Muscle of back (tissue), 3 donors: ENCODE measurements at regions not wholly inside any gene's neighbourhood (a gene's known extent, or its start where the extent isn't known, plus 50 kb on each side); places are given as distances from the start of the nearest gene placed in this dataset.

Source experiments
- DNase-seq, 3 donors: peaks; one replicate each; pipeline versions ENCODE4 v3.0.0 to v3.0.0-alpha.2; 2013

DNA sequence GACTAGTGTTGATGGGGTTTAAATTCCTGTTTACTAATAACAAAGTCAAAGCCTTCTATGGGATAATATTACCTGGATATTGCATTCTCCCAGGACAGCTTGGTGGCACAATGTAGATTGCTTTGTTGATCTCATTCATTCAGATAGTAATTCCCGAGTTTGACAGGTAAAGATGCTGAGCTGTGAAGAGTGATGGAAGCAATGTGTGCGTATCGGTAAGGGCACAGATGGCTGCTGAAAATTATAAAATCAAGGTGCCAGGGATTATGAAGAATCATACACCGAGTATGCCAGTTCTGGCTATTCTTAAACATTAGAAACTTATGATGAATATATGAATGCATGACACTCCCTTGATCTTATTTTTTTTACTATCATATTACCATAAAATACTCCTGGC lies 100.6 kb upstream of the CNTNAP4 start:
- no peak for DNase-seq

DNA sequence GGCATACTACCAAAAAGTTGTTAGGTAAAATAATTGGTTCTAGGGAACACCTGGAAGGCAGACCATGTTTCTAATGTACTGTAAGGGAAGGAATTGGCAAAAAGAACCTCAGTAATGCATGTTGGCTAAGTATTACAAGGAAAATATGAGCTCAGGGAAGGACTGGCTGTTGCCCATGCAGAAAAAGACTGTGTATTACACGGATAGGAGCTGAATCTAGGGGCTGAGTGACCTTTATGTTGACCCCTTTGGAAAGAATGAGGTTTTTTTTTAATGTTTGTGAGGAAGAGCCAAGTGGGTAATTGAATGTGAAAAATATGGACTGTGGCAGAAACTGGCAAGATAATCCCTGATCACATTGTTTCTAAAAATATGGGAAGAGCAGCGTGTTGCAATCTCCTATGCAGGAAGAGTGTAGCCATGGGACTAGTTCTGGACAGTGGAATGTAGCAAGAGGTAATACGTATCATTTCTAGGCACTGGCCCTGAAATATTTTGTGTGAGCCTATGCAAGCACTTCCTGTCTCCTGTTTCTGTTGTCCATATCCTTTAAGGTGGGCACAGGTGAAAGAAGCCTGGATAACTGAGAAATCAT lies 95.1 kb upstream of the CNTNAP4 start:
- peak; percentile 8 to 61 (median 49) for DNase-seq

DNA sequence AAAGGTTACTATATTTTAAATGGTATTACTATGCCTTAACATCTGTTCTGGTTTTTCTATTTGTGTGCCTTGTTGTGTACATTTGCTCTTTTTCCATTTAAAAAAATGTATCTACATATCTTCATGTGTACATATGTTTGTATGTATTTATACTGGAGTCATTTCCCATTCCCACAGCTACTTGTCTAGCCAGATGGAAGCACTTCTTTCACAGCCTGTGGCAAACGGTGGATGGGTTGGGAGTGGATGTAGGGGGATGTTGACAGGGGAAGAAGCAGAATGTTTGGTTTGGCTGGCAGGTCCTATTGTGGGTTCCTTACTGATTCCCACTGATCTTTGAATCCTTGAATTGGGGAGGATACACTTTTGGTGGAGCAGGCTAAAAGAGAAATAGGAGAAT lies 93.6 kb upstream of the CNTNAP4 start:
- DNase-seq, result no peak

DNA sequence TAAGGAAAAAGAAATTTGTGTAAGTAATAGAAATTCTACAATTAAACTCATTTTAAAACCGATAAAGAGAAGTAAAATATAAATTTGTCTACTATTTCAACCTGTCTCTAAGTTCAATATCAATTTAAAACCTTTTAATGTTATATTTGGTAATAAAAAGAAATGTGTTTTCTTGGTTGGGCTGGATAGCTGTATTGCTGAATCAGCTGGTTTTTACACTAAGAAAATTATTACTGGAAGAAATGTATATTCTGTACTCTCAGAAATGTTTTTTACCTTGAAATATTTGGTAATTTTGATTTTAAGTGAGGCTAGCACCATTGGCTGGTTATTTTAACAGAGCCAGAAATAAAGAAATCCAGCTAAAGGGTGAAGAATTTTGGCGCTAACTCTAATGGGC lies 87.1 kb upstream of the CNTNAP4 start:
- no peak for DNase-seq

DNA sequence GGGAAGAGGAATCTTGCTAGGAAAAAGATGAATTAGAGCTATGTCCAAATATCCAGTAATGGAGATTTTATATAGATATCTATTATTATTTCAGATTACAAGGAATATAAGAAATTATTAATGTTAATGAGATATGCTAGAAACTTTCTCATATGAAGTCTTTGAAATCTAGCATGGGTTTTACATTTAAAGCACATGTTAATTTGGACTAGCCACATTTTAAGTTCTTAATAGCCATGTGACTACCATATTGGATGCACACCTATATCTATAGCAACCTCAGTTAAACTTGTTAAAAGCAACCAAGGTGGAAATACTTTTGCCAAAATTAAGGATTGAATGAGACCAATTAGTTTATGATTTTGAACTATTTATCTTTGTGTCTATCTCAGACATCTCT lies 86.7 kb upstream of the CNTNAP4 start:
- DNase-seq, result no peak

DNA sequence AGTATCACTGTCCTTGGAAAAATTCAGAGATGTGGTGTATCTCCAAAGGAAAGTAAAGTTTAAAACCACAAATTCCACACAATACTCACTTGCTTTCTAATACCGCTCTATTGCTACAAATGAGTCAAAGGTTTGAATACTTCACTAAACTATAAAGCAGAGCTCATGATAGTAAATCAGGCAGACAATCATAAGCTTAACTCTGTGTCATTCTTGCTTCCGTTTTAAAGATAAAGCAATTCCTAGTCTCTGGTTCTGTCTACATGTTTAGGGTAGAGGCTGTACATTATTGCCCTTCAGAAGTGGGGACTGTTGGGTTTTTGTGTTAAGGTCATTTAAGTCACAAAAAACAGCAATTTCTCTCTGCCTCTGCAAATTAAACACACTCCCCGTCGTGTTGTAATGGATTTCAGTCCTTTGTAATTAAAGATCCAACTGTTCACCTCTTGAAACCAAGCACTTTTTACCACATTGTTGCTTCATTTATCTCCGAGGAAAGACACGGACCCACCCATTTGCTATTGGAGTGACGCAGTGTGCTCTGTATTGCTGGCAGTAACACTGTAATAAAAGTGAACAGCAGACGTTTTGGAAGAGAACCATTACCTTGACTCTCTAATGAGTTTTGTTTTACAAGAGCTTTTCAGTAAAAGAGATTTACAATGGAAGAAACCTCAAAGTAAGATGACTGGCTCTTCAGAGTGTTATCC lies 83.1 kb upstream of the CNTNAP4 start:
- DNase-seq, result peak in 1 of 3 donors; percentile 55

DNA sequence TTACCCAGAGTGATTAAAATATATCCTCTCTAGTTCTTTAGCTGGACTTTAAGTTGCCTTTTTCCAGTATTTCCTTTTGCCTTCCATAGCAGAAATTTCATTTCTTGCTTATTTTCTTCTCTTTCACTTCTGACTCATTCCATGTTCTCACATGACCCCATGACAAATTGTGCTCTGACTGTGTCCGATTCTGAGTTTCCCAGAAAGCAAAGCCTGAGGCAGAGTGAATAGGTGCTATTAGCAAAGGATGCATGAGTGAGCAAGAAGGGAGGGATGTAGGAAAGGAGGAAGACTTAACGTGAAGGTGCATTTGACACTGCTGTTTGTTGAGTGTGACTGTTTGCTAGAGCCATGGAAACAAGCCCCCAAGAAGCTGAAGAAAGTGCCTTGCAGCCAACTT lies 82.6 kb upstream of the CNTNAP4 start:
- peak in 1 of 3 donors; percentile 76 for DNase-seq

DNA sequence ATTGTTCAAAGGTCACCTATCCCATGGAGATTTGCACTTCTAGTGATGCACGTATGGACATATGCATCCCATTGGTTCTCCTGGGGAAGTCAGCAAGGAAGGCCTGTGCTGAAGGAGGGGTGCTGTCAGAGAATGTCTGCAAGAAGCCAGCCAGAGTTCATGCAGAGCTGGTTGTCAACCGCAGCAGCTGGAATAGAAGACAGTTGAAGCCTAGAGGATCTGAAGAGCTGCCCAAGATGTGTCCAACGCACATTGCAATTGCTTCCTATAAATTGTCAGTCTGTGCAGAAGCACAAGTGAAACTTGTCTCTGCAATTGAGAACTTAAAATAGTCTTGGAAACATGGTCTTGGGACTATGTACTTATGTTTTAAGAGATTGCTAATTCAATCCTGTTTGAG lies 82.1 kb upstream of the CNTNAP4 start:
- DNase-seq, result no peak

DNA sequence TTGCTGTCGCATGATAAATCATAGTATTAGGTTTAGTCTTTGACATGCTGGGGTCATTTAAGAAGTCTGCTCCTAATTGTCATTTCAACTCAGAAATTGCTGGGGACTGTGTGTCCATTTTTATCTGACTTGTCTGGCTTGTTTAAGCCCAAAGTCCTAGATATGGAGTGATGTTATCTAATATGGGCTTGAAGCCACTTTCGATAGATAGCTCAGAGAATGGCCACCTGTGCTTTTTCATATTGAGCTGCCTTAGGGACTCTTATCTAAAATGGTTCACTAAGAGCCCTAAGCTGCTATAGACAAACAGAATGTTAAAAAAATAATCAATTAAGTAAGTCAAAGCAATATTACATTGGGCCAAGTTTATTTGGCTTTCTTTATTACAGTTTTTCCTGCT lies 81.6 kb upstream of the CNTNAP4 start:
- no peak for DNase-seq

DNA sequence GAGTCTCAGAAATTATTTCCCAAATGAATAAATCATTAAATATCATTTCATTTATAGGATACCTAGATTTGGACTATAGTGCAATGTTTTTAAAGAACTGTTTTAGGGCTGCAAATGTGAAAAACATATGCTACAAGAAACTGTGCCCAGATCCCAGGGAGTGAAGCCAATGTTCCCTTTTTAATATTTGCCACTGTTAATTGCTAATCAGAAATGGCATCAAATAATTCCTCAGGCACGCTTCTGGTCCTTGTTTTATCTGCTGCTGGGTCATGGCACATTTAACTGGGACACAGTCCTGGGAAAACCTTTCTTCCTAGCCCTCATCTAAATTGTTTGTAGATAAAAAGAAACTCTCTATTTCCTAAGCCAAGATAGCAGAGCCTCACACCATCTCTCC lies 79.3 kb upstream of the CNTNAP4 start:
- DNase-seq, result no peak

DNA sequence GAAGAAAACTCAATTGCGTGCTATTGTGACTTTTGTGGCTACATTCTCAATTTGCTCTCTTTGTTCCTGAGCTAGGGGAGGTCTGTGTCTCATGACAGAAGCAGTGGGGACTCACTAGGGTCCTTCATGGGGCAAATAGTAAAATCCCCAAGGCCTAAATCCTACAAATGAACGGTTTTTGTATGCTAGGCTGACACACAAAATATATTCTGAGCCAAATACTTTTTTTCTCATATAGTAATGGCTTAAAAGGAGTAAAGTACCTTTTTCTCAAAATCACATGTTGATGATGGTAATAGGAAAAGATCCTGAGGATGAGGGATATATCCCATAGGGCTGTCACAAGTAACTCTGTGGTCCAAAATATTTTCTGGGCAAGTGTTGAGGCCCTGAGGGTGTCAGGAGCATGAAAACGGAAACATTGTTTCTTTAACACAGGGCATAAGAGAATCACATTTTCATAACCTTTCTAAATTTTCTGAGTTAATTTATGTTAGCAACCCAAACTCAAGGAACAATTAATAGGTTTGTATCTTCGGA lies 77.5 kb upstream of the CNTNAP4 start:
- DNase-seq, result peak in 1 of 3 donors; percentile 51

DNA sequence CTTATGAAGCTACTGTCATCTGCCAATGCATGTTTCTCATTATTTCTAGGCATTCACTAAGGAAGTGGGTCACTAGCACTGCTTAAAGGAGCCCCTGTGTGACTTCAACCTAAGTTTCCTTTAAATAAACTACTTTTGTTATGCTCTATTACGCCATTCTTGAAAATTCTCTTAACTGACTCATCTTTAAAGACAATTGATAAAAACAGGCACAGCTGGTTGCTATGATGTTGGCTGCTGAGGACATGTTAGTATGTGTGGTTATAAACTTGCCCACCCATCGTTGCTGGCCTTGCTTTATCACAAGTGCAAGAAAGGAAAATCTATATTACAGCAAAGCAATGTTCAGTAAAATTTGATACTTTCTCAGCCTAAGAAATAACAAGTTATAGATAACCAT lies 75.8 kb upstream of the CNTNAP4 start:
- DNase-seq, result no peak

DNA sequence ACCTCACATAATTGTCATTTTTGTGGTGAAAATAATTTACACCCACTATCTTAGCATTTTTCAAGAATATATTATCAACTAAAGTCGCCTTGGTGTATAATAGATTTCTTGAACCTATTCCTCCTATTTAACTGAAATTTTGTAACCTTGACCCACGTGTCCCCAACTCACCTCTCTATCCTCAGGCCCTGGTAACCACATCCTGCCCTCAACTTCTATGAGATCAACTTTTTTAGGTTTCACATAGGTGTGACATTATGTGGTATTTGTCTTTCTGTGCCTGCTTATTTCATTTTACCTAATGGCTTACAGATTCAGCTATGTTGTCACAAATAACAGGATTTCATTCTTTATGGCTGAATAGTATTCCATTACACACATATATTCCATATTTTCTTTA lies 73.0 kb upstream of the CNTNAP4 start:
- DNase-seq, result no peak

DNA sequence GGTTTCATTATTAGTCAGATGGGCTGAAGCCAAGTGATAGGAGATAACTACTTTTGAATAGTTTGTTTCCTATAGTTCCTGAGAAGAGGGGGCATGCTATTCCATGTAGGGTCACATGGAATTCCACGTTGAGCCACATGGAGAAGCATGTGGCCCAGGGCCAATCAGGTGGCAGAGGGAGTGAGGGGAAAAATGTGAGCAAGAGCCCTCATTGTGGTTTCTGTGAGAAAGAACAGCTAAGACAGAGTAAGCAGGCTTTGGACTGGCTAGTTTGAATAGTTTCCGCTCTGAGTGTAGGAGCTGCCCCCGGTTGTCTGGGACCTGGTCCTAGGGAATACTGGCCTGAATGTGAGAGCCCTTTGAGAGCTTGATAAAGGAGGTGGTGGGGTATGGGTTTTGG lies 69.9 kb upstream of the CNTNAP4 start:
- no peak for DNase-seq

DNA sequence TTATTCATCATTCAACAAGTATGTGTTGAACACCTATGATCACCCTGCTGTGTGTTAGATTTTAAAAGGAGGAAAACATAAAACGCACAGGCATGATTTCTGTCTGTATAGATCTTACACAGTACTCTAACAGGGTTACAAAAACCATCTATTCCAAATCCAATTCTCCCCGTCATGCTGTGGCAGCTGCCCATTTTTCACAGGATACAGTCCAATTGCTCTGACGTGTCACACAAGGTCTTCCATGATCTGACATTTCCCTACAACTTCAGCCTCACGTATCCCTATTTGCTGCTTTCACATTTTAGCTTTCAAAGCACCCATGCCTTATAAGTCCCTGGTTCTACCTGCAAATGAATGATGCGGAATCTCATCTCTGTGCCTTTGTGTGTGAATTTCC lies 67.0 kb upstream of the CNTNAP4 start:
- peak in 1 of 3 donors; percentile 57 for DNase-seq

DNA sequence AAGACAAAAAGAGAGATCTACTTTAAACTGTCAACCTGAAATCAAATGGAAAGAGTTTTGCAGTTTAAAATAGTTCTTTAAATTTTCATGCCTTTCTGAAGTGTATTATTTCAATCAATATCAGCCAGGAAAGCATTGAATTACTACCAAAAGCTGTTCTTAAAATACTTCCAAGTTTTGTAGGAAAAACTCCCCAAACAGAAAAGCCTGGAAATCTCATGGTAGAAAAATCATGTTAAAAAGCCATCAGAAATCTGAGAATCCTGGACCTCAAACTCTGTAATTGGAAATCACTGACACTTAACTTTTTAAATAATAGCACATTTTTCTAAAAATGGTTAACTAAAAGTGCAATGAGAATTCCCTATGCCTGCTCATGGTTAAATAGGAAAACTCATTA lies 63.3 kb upstream of the CNTNAP4 start:
- peak in 2 of 3 donors; percentile 56 to 70 for DNase-seq

DNA sequence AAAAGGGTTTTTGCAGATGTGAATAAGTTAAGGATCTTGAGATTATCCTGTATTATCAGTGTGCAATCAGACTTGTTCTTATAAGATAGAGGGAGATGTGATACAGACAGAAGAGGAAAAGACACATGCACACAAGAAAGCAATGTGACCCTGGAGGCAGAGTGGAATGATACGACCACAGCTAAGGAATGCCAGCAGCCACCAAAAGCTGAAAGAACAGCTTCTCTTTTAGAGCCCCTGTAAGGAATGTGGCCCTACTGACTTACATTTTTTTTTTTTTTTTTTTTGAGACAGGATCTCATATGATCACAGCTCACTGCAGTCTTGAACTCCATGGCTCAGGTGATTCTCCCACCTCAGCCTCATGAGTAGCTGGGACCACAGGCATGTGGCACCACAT lies 62.3 kb upstream of the CNTNAP4 start:
- no peak for DNase-seq

DNA sequence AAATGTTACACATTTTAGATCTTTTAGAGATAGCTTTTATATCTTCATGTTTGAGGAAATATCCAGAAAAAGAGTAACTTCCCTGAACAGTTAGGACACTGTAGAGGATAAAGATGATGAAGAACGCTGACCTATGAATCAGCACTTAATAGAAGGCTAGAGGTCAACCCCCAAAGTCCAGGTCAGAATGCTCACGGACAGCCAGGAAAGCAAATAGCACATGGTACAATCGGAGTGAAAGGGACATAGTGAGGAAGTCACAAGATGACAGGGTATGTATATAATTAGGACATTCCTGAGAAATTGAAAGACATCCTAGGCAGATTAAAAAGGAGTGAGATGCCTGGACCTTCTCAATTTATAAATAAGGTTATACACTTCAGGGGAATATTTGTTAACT lies 55.1 kb upstream of the CNTNAP4 start:
- DNase-seq, result no peak

DNA sequence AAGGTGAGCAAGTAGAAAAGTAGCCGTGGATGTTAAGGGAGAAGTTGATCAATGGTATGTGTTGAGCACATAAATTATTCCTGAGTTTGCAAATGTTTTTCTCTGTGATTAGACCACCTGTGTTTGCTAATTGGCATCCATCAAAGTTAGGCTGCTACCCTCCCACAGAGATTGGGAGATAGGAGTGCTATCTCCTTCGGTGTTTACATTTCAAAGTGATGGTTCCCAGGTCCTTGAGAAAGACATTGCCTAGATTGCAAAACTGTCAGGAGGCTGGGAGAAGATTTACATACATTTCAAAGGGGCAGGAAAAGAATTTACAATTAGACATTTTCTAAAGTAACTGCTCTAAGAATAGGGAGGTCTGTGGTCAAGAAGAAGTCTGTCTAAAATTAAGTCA lies 54.3 kb upstream of the CNTNAP4 start:
- DNase-seq, result no peak

DNA sequence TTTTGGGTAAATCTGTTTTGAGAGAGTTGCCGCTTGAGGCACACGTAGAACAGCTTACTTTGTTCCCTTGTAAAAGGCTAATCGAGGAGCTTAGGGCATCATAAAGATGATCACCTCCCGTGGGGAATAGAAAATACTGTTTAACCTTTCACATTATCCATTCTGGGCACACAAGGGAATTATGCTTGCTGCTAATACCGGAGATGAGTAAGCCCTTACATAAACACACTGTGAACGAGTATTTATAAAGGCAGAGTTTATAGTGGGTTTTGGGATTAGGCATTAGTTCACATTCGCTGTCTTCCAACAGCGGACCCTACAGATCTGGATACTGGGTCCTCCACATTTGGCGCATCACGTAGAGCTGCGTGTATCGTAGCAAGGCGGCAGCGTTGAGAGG lies 51.2 kb upstream of the CNTNAP4 start:
- DNase-seq, result no peak

DNA sequence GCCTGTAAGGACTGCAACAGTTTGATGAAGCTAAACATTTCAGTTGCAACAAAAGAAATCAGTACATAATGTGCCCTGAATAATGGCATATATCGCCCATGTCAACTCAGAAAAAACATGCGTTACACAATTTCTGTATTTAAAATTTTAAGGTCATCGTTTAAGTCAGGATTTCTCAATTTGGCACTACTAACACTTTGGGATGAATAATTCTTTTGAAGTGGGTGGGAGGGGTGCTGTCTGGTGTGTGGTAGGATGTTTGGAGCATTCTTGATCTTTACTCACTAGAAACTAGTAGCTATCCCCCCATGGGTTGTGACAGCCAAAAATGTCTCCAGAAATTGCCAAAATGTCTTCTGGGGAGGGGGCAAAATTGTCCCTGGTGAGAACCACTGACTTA lies 50.7 kb upstream of the CNTNAP4 start:
- DNase-seq, result no peak
